HCT116 (cell line): ENCODE measurements at regions not wholly inside any gene's neighbourhood (a gene's known extent, or its start where the extent isn't known, plus 50 kb on each side); places are given as distances from the start of the nearest gene placed in this dataset.

ENCODE experiments used
- ATAC-seq: fragments of 200-7000 bp; cut with Tn5 transposase; 2 replicates; pipeline ENCODE4 v1.9.1; 2020; ENCODE audit warnings: mild to moderate bottlenecking, moderate library complexity
- BruUV-seq: library from RNA; stranded (reverse); fragments of 400-500 nt; replicated peaks from 2 replicates; lab custom pipeline; 2021; lab: Mats Ljungman, UMichigan
- CTCF ChIA-PET: fragments of 300-600 bp; sonication (Branson Sonifier 250); formaldehyde crosslinking; loops from one replicate; lab custom pipeline; 2021; ENCODE audit warnings: antibody characterized with exemption; lab: Charles Lee
- POLR2A ChIA-PET: fragments of 300-600, 350-600 bp; sonication (Branson Sonifier 250); formaldehyde crosslinking; loops from one replicate; lab custom pipeline; 2021; ENCODE audit warnings: antibody characterized with exemption; lab: Charles Lee
- RAD21 ChIA-PET, 2 experiments: fragments of 300-600 bp; sonication (Branson Sonifier 250); formaldehyde crosslinking; loops; one replicate each; lab custom pipeline; 2023; ENCODE audit warnings: low total read pairs in 2 of 2; ENCODE audit not compliant: uncharacterized antibody in 2 of 2, unreplicated experiment in 2 of 2, low non-redundant PET in 1 of 2; lab: Charles Lee
- DNase-seq: peaks from one replicate; pipeline ENCODE4 v3.0.0-alpha.2; 2010; ENCODE audit warnings: low read depth, low spot score
- H2AFZ ChIP-seq: fragments of 200-600 bp; shearing (Covaris generic), sonication (generic); 2 replicates; pipeline ENCODE4 v1.6.1; 2017; ENCODE audit warnings: low read depth, mixed run types, mixed read lengths, antibody characterized with exemption, low read length; ENCODE audit not compliant: poor library complexity, severe bottlenecking
- H3K27ac ChIP-seq: 2 replicates; pipeline ENCODE4 v1.5.1; 2012; ENCODE audit warnings: low read depth, low read length
- H3K27me3 ChIP-seq: fragments of 200-600 bp; sonication (generic); 2 replicates; pipeline ENCODE4 v1.6.1; 2016; ENCODE audit warnings: mixed run types, low read length, mixed read lengths; ENCODE audit not compliant: insufficient read depth
- H3K36me3 ChIP-seq, 2 experiments: fragments of 200-500 bp in 1 of 2; fragments of 200-600 bp in 1 of 2; sonication (Bioruptor generic) in 1 of 2; sonication (generic) in 1 of 2; 2 replicates each; pipeline versions ENCODE4 v1.5.1 to v1.6.1; 2014 to 2016; ENCODE audit warnings: low read length in 2 of 2, inconsistent platforms in 1 of 2, mixed read lengths in 1 of 2, mixed run types in 1 of 2; ENCODE audit not compliant: insufficient read depth in 2 of 2, control insufficient read depth in 1 of 2
- H3K4me1 ChIP-seq, 2 experiments: fragments of 200-600 bp in 1 of 2; sonication (generic) in 1 of 2; 2 replicates each; pipeline versions ENCODE4 v1.5.1 to v1.6.1; 2012 to 2017; ENCODE audit warnings: low read length in 2 of 2, inconsistent platforms in 1 of 2, mild to moderate bottlenecking in 1 of 2, mixed read lengths in 1 of 2, mixed run types in 1 of 2, moderate library complexity in 1 of 2; ENCODE audit not compliant: insufficient read depth in 2 of 2, control insufficient read depth in 1 of 2
- H3K4me2 ChIP-seq: fragments of 200-600 bp; sonication (generic); 2 replicates; pipeline ENCODE4 v1.6.1; 2017; ENCODE audit warnings: mixed run types, low read length, mixed read lengths
- H3K4me3 ChIP-seq, 2 experiments: fragments of 200-600 bp in 1 of 2; sonication (generic) in 1 of 2; replicated peaks in 1 of 2; 2 replicates each; pipeline ENCODE4 v1.5.1; 2011 to 2016; ENCODE audit warnings: low read length in 2 of 2, control low read depth in 1 of 2, low read depth in 1 of 2, mild to moderate bottlenecking in 1 of 2, mixed read lengths in 1 of 2, mixed run types in 1 of 2
- H3K79me2 ChIP-seq: fragments of 200-600 bp; sonication (generic); 2 replicates; pipeline ENCODE4 v1.6.1; 2017; ENCODE audit warnings: mild to moderate bottlenecking, mixed run types, low read length, moderate library complexity, mixed read lengths; ENCODE audit not compliant: insufficient read depth
- H3K9ac ChIP-seq: fragments of 200-600 bp; sonication (generic); 2 replicates; pipeline ENCODE4 v1.6.1; 2016; ENCODE audit warnings: low read length, mixed read lengths
- H3K9me2 ChIP-seq: fragments of 200-600 bp; sonication (generic), shearing (Covaris generic); 2 replicates; pipeline ENCODE4 v1.6.1; 2017; ENCODE audit warnings: mixed run types, mild to moderate bottlenecking, moderate library complexity; ENCODE audit not compliant: insufficient read depth
- H3K9me3 ChIP-seq, 2 experiments: fragments of 200-500 bp in 1 of 2; fragments of 200-600 bp in 1 of 2; sonication (Bioruptor generic) in 1 of 2; sonication (generic) in 1 of 2; 2 replicates each; pipeline ENCODE4 v1.6.1; 2014 to 2017; ENCODE audit warnings: low read length in 2 of 2, mixed read lengths in 2 of 2, inconsistent platforms in 1 of 2, low read depth in 1 of 2, mild to moderate bottlenecking in 1 of 2, mixed run types in 1 of 2, moderate library complexity in 1 of 2; ENCODE audit not compliant: control insufficient read depth in 1 of 2, insufficient read depth in 1 of 2
- H4K20me1 ChIP-seq: fragments of 200-600 bp; sonication (generic), shearing (Covaris generic); 2 replicates; pipeline ENCODE4 v1.6.1; 2017; ENCODE audit warnings: mixed run types, mild to moderate bottlenecking, moderate library complexity; ENCODE audit not compliant: insufficient read depth
- CTCF ChIP-seq, 3 experiments: fragments of 200-600 bp in 1 of 3; sonication (generic) in 1 of 3; IDR thresholded peaks in 2 of 3; conservative IDR thresholded peaks in 1 of 3; 2 replicates each; pipeline ENCODE4 v1.5.1; 2012 to 2017; ENCODE audit warnings: low read depth in 2 of 3, low read length in 2 of 3, antibody characterized with exemption in 1 of 3, borderline replicate concordance in 1 of 3, control low read depth in 1 of 3, mild to moderate bottlenecking in 1 of 3, mixed read lengths in 1 of 3, mixed run types in 1 of 3, moderate library complexity in 1 of 3; ENCODE audit not compliant: insufficient read depth in 1 of 3
- ELF1 ChIP-seq: IDR thresholded peaks from 2 replicates; pipeline ENCODE4 v1.6.1; 2012; ENCODE audit warnings: low read depth, borderline replicate concordance
- REST ChIP-seq: IDR thresholded peaks from 2 replicates; pipeline ENCODE4 v1.6.1; 2012; ENCODE audit warnings: low read depth
- SP1 ChIP-seq: IDR thresholded peaks from 2 replicates; pipeline ENCODE4 v1.6.1; 2012; ENCODE audit warnings: low read depth
- TCF7L2 ChIP-seq: IDR thresholded peaks from 2 replicates; pipeline ENCODE4 v1.7.0; 2011; ENCODE audit warnings: borderline replicate concordance, inconsistent platforms; ENCODE audit not compliant: insufficient read depth, insufficient read length; ENCODE audit errors: extremely low read depth
- intact Hi-C: fragments of 100-400 bp; cut with micrococcal nuclease; formaldehyde crosslinking; loops from 2 replicates; pipeline ENCODE4 v1.10.0; 2022

GRCh38 chr1:102776071-102776470 lies 332.3 kb downstream of the COL11A1 start:
- H3K4me2 ChIP-seq = no peak overlapping the region
- H3K9me3 ChIP-seq = no peaks in the 10 kb centered on the region
- DNase-seq = no peak
- no peaks in the 10 kb centered on the region for H3K4me1 ChIP-seq
- H4K20me1 ChIP-seq = no peaks in the 10 kb centered on the region
- POLR2A ChIA-PET = no interaction called here
- peak; percentile 53 for TF ChIP-seq TCF7L2
- TF ChIP-seq SP1 = no peak
- TF ChIP-seq, all 23 proteins: peak for 1
- Histone ChIP-seq H2AFZ (no peak overlapping the region), H3K9ac (no peak overlapping the region), H3K36me3 (no peaks in the 10 kb centered on the region), H3K9me2 (no peaks in the 10 kb centered on the region), H3K79me2 (no peaks in the 10 kb centered on the region), H3K4me3 (no peak overlapping the region), H3K27ac (no peak overlapping the region), H3K27me3 (no peaks in the 10 kb centered on the region)
- BruUV-seq = no TSS peak
- no peak for ATAC-seq
- intact Hi-C loops = no loop called here
- CTCF ChIA-PET = no interaction called here
- RAD21 ChIA-PET = no interaction called here

GRCh38 chr1:102772831-102773230 lies 335.5 kb downstream of the COL11A1 start:
- intact Hi-C loops = no loop called here
- ATAC-seq (no peak), DNase-seq (no peak)
- Histone ChIP-seq H3K27ac (no peak overlapping the region), H3K4me3 (no peak overlapping the region), H2AFZ (no peak overlapping the region), H4K20me1 (no peaks in the 10 kb centered on the region), H3K36me3 (no peaks in the 10 kb centered on the region), H3K4me1 (no peaks in the 10 kb centered on the region), H3K9ac (no peak overlapping the region), H3K79me2 (no peaks in the 10 kb centered on the region), H3K9me3 (no peaks in the 10 kb centered on the region), H3K4me2 (no peak overlapping the region), H3K27me3 (no peaks in the 10 kb centered on the region), H3K9me2 (no peaks in the 10 kb centered on the region)
- no peak for TF ChIP-seq ELF1
- 0 out of 6 replicates have a peak, but pooled peaks of 1 of the 3 experiments have one; percentile 6 for TF ChIP-seq CTCF (IDR thresholded peaks at IDR 0.05 in 2 of 3, conservative IDR thresholded peaks at IDR 0.05 in 1 of 3; ENCODE audit: borderline replicate concordance in 1 of 3, insufficient read depth in 1 of 3, low read depth in 2 of 3, low read length in 2 of 3)
- no peak for TF ChIP-seq REST
- ChIA-PET POLR2A (no interaction called here), CTCF (no interaction called here), RAD21 (no interaction called here)
- BruUV-seq = no TSS peak
